ENCODE measurements at regions not wholly inside any gene's neighbourhood (a gene's known extent, or its start where the extent isn't known, plus 50 kb on each side); places are given as distances from the start of the nearest gene placed in this dataset.

GRCh38 chr6:140183881-140184280 is 809.4 kb upstream of the CITED2 start:
- Mint-ChIP-seq H3K27me3 (no peaks in the 10 kb centered on the region), H3K4me3 (no peak overlapping the region), H3K4me1 (no peaks in the 10 kb centered on the region), H3K27ac (no peak overlapping the region), H3K36me3 (ENCODE audit: low read depth) (no peaks in the 10 kb centered on the region), H3K9me3 (peaks cover 2% of the 10 kb centered on the region)
- ChIA-PET POLR2A (no interaction called here), CTCF (no interaction called here)
- DNase-seq (no peak), ATAC-seq (ENCODE audit: low read depth) (no peak)
- intact Hi-C loops (cut with micrococcal nuclease), result no loop called here
- TF ChIP-seq, protein P1, sequence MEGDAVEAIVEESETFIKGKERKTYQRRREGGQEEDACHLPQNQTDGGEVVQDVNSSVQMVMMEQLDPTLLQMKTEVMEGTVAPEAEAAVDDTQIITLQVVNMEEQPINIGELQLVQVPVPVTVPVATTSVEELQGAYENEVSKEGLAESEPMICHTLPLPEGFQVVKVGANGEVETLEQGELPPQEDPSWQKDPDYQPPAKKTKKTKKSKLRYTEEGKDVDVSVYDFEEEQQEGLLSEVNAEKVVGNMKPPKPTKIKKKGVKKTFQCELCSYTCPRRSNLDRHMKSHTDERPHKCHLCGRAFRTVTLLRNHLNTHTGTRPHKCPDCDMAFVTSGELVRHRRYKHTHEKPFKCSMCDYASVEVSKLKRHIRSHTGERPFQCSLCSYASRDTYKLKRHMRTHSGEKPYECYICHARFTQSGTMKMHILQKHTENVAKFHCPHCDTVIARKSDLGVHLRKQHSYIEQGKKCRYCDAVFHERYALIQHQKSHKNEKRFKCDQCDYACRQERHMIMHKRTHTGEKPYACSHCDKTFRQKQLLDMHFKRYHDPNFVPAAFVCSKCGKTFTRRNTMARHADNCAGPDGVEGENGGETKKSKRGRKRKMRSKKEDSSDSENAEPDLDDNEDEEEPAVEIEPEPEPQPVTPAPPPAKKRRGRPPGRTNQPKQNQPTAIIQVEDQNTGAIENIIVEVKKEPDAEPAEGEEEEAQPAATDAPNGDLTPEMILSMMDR (IDR thresholded peaks at IDR 0.05), result no peak

GRCh38 chr6:140182821-140183220 is 808.4 kb upstream of the CITED2 start:
- ChIA-PET POLR2A (no interaction called here), CTCF (no interaction called here)
- no peak overlapping the region for H3K27ac Mint-ChIP-seq
- no peaks in the 10 kb centered on the region for H3K4me1 Mint-ChIP-seq
- no peak for DNase-seq
- intact Hi-C loops (cut with micrococcal nuclease), result no loop called here
- TF ChIP-seq, protein P1 (IDR thresholded peaks at IDR 0.05), result no peak
- H3K36me3 Mint-ChIP-seq (ENCODE audit: low read depth), result no peaks in the 10 kb centered on the region
- no peaks in the 10 kb centered on the region for H3K27me3 Mint-ChIP-seq
- H3K9me3 Mint-ChIP-seq, result no peaks in the 10 kb centered on the region
- no peak overlapping the region for H3K4me3 Mint-ChIP-seq
- ATAC-seq (ENCODE audit: low read depth), result no peak

- H3K4me3 Mint-ChIP-seq, result no peak overlapping the region
- DNase-seq, result no peak
- CTCF ChIA-PET, result no interaction called here
- POLR2A ChIA-PET, result no interaction called here
- ATAC-seq (ENCODE audit: low read depth), result no peak
- no peaks in the 10 kb centered on the region for H3K27me3 Mint-ChIP-seq
- intact Hi-C loops (cut with micrococcal nuclease), result no loop called here
- no peaks in the 10 kb centered on the region for H3K36me3 Mint-ChIP-seq (ENCODE audit: low read depth)
- H3K9me3 Mint-ChIP-seq, result no peaks in the 10 kb centered on the region
- no peak overlapping the region for H3K27ac Mint-ChIP-seq
- TF ChIP-seq, protein P1 (IDR thresholded peaks at IDR 0.05), result no peak
- H3K4me1 Mint-ChIP-seq, result no peaks in the 10 kb centered on the region
Measured at GRCh38 chr6:140181876-140182275, 807.4 kb upstream of the CITED2 start.

GRCh38 chr6:140180306-140180705 is 805.9 kb upstream of the CITED2 start:
- TF ChIP-seq, protein P1 (IDR thresholded peaks at IDR 0.05), result no peak
- Mint-ChIP-seq H3K4me1 (no peaks in the 10 kb centered on the region), H3K4me3 (no peak overlapping the region), H3K9me3 (no peaks in the 10 kb centered on the region), H3K27ac (no peak overlapping the region), H3K36me3 (ENCODE audit: low read depth) (no peaks in the 10 kb centered on the region), H3K27me3 (no peaks in the 10 kb centered on the region)
- POLR2A ChIA-PET, result no interaction called here
- CTCF ChIA-PET, result no interaction called here
- DNase-seq, result no peak
- intact Hi-C loops (cut with micrococcal nuclease), result no loop called here
- ATAC-seq (ENCODE audit: low read depth), result no peak

DNA sequence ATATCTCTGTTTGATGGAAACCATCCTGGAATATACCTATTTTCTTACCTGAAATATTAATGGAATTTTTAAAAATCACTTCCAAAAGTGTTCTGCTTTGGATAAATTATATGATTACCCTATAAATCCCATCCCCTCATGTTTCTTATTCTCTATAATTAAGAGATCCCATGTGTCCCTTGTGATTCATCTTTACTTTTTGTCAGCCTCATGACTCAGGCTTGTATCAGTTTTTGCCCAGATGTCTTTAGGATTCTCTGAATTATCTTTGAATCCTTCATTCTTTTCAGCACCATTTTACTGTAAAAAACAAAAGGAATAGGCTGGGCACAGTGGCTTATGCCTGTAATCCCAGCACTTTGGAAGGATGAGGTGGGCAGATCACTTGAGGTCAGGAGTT is 804.5 kb upstream of the CITED2 start:
- Mint-ChIP-seq H3K4me1 (no peaks in the 10 kb centered on the region), H3K27me3 (no peaks in the 10 kb centered on the region), H3K9me3 (no peaks in the 10 kb centered on the region), H3K4me3 (no peak overlapping the region), H3K27ac (no peak overlapping the region), H3K36me3 (ENCODE audit: low read depth) (no peaks in the 10 kb centered on the region)
- DNase-seq (no peak), ATAC-seq (ENCODE audit: low read depth) (no peak)
- ChIA-PET POLR2A (no interaction called here), CTCF (no interaction called here)
- TF ChIP-seq, protein P1 (IDR thresholded peaks at IDR 0.05), result no peak
- intact Hi-C loops (cut with micrococcal nuclease), result no loop called here
